ENCODE measurements at regions not wholly inside any gene's neighbourhood (a gene's known extent, or its start where the extent isn't known, plus 50 kb on each side); places are given as distances from the start of the nearest gene placed in this dataset.

DNA sequence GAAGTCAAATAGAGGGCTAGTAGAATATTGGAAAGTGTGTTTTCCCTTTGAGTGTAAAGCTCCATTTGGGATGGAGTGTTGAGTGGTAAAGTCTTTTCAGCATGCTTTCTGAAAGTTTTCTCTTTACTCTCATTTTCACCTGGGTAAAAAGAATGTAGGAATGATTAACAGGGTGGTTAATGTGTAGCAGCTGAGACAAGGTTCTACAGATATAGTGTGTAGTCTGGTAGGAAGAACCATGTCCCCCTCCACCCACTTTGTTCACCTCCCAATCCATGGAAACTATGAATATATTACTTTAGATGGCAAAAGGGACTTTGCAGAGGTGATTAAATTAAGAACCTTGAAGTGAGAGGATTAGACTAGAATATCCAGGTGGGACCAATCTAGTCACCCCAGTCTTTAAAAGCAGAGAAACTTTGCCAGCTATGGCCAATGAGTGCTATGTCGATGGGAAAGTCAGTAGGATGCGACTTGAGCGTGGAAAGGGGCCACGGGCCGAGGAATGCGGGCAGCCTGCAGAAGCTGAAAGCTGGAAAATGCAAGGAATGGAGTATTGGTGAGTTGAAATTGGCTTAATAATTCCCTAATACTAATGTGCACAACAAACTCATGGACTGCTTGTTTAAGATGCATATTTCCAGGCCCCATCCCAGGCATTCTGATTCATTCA, 166.3 kb upstream of the AHR start:
- DNase-seq (ENCODE audit: low spot score): no peak
- in situ Hi-C loops (cut with MboI; ENCODE audit: low sequenced_read_pairs, unreplicated experiment): no loop called here
- TF ChIP-seq CTCF (IDR thresholded peaks at IDR 0.05; ENCODE audit: borderline replicate concordance, control extremely low read depth, extremely low read depth, insufficient read depth, missing control alignments): no peak

- DNase-seq (ENCODE audit: low spot score): no peak
- TF ChIP-seq CTCF (IDR thresholded peaks at IDR 0.05; ENCODE audit: borderline replicate concordance, control extremely low read depth, extremely low read depth, insufficient read depth, missing control alignments): no peak
- in situ Hi-C loops (cut with MboI; ENCODE audit: low sequenced_read_pairs, unreplicated experiment): no loop called here
Measured at GRCh38 chr7:17132726-17133125, 165.7 kb upstream of the AHR start.

DNA sequence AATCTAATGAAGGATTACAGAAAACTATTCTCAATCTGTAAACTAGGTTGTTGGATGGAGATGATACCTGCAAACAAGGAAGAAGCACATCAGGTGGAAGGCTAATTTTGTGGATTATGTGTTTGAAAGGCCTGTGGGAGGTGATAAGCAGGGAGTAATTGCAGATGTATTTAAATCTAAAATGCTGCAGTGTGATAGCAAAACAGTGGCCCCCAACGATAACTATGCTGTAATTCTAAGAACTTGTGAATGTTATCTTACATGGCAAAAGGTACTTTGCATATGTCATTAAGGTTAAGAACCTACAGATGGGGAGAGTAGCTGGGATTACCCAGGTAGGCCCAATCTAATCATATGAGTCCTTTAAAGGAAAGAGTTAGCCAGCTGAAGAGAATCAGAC, 164.5 kb upstream of the AHR start:
- in situ Hi-C loops (cut with MboI; ENCODE audit: low sequenced_read_pairs, unreplicated experiment): no loop called here
- no peak for TF ChIP-seq CTCF (IDR thresholded peaks at IDR 0.05; ENCODE audit: borderline replicate concordance, control extremely low read depth, extremely low read depth, insufficient read depth, missing control alignments)
- DNase-seq (ENCODE audit: low spot score): no peak

DNA sequence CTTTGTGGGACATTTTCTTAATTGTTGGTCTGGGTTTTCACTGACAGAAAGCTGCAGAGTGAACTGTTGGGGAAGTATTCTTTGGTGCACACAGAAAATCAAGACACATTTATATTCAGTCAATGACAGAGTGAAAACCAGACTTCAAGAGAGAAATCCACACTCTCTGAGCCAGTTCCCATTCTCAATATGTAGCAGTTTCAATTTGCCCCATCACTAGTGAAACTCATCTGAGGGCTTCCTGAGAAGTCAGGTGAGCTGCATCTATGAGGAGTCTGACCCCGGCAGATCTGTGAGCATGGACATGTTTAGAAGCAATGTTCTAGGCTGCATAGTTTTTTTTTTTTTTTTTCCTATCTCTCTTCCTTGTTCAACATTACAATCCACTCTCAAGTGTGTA, 163.7 kb upstream of the AHR start:
- no peak for DNase-seq (ENCODE audit: low spot score)
- in situ Hi-C loops (cut with MboI; ENCODE audit: low sequenced_read_pairs, unreplicated experiment): no loop called here
- no peak for TF ChIP-seq CTCF (IDR thresholded peaks at IDR 0.05; ENCODE audit: borderline replicate concordance, control extremely low read depth, extremely low read depth, insufficient read depth, missing control alignments)

DNA sequence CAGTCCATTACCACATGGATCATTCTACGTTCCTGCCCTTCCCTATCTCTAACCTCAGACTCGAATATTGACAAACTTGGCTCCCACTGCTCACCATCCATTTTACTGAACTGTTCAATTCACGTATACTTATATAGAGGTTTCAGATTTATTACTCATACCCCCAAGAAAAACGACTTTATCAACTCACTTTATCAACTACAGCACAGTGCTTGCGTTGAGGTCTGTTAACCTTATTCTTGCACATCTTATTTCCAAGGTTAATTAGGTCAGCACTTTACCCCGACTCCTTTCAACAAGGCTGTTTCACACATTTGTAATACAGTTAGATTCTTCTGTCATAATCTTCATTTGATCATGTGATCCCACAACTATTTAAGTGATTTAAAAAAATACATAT, 162.3 kb upstream of the AHR start:
- TF ChIP-seq CTCF (IDR thresholded peaks at IDR 0.05; ENCODE audit: borderline replicate concordance, control extremely low read depth, extremely low read depth, insufficient read depth, missing control alignments): no peak
- DNase-seq (ENCODE audit: low spot score): no peak
- in situ Hi-C loops (cut with MboI; ENCODE audit: low sequenced_read_pairs, unreplicated experiment): no loop called here

GRCh38 chr7:17139081-17139480, 159.4 kb upstream of the AHR start:
- in situ Hi-C loops (cut with MboI; ENCODE audit: low sequenced_read_pairs, unreplicated experiment): no loop called here
- DNase-seq (ENCODE audit: low spot score): no peak
- no peak for TF ChIP-seq CTCF (IDR thresholded peaks at IDR 0.05; ENCODE audit: borderline replicate concordance, control extremely low read depth, extremely low read depth, insufficient read depth, missing control alignments)
